ENCODE measurements at regions not wholly inside any gene's neighbourhood (a gene's known extent, or its start where the extent isn't known, plus 50 kb on each side); places are given as distances from the start of the nearest gene placed in this dataset.

DNA sequence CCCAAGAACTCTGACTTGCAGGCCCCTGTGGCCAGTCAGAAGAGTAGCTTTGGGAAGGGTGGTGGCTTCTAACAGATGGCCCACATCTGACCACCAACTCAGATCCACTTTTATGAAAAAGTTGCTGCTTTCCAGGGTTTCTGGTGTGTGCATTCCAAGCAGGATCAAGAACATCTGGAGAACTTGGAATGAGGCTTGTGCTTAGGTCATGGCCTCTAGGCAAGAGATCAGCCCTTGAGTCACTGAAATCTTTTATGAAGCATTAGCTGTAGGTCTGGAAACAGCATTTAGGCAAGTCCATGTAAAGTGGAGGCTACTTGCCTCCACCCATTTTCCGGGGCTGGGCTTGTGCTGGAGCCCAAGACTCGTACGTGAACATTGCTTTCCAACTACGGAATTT, 433.3 kb downstream of the SH3GL2 start:
- no peak for ATAC-seq
- no peak for DNase-seq (ENCODE audit: low spot score)
- intact Hi-C loops (cut with DNase I): no loop called here

DNA sequence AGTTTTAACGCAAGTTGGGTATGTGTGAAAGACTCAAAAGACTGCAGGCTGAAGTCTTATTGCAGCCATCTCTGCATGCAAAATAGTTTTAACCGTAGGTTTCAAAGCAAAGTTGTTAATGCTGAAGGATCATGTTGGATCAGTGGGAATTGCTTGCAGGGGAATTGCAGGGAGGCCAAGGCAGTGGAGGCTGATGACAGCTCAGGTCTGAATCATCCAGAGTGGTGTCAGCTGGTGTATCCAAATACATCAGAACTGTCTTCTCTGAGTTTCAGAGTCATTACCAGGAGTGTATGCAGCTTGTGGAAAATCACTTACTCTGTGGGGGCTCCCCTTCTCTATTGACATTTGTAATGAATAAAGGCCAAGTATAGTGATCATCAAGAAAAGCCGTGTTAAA, 435.7 kb downstream of the SH3GL2 start:
- DNase-seq (ENCODE audit: low spot score): no peak
- ATAC-seq: no peak
- intact Hi-C loops (cut with DNase I): no loop called here

DNA sequence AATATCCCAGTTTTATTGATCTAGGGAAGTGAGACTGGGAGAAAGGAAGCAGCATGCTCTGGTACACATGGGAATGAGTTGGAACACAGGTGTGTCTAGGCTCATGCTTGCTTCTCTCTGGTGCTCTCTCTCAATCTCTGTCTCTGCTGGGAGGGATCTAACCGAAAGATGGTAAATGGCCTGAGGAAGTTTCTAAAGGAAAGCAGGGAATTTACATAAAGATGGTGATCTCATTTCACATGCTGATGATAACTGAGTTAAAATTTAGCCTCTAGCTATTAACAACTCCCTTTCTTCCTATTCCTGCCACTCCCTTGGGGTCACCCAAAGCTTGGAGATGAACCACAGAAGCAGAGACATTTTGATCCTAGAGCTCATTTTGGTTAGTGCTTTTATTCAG, 436.2 kb downstream of the SH3GL2 start:
- ATAC-seq (no peak), DNase-seq (ENCODE audit: low spot score) (no peak)
- intact Hi-C loops (cut with DNase I): no loop called here

DNA sequence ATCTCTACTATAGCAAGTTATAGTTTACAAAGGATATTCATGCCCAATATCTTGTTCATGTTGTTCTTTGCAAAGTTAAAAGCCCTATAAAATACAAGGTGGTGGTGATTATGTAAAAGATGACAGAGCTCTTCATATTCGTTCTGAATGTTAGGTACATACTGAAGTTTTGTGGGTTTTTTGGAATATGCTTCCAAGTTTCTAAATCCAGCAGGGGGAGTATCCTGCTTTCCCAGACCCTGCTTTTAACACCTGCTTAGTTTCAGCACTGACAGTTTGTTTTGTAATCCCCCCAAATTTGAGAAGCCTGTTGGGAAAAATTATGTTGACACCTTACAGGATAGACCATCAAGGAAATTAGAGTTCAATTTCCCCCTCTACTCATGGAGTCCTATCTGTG, 438.3 kb downstream of the SH3GL2 start:
- no peak for DNase-seq (ENCODE audit: low spot score)
- ATAC-seq: no peak
- intact Hi-C loops (cut with DNase I): no loop called here

DNA sequence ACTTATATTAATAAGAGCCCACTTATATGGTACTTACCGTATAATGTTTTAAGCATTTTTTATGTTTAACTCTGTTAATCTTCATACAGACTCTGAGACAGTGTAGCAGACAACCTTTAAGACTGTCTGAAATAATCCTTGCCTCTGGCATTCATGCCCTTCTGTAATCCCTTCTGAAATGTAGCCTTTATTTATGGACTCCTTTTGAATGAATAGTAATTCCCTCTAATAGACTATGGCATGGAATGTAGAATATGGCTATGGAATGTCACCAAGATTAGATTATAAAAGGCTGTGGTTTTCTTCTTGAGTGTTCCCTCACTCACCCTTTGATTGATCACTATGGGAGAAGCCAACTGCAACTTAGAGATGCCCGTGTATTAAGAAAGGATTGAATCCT, 439.4 kb downstream of the SH3GL2 start:
- ATAC-seq (no peak), DNase-seq (ENCODE audit: low spot score) (no peak)
- intact Hi-C loops (cut with DNase I): no loop called here

DNA sequence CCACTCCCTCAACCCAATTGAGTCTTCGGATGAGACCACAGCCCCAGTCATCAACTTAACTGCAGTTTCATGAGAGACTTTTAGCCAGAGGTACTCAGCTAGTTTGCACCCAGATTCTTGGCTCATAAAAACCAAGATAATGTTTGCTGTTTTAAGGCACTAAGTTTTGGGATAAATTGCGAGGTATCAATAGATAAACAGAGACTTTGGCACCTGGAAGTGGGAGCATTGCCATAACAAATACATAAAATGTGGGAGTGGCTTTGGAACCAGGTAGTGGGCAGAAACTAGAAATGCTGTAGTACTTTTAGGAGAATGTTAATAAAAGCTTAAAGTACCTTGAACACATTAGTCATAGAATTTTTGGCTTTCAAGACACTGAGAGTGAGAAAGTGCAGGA, 439.8 kb downstream of the SH3GL2 start:
- ATAC-seq (no peak), DNase-seq (ENCODE audit: low spot score) (no peak)
- intact Hi-C loops (cut with DNase I): no loop called here

DNA sequence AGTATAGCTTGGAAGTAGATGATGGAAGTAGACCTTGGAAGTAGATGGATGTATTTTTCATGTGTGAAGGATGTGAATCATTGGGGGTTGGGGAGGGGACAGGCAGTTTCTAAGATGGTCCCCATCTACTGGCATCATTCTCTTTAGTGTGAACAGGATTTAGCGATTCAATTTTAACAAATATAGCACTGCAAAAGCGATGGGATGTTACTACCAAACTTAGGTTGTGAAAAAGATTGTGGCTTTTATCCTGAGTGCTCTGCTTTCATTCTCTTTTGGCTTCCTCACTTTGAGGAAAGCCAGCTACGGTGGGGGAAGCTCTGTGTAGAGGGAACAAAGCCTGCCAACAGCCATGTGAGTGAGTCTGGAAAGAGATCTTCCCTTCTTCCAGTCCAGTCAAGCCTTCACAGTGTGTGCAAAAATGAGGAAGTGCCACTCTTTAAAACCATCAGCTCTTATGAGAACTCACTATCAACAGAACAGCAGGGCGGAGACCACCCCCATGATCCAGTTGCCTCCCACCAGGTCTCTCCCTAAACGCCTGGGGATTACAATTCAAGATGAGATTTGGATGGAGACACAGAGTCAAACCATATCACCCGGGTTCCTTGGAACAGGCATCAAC, 441.4 kb downstream of the SH3GL2 start:
- intact Hi-C loops (cut with DNase I): no loop called here
- no peak for DNase-seq (ENCODE audit: low spot score)
- ATAC-seq: no peak

DNA sequence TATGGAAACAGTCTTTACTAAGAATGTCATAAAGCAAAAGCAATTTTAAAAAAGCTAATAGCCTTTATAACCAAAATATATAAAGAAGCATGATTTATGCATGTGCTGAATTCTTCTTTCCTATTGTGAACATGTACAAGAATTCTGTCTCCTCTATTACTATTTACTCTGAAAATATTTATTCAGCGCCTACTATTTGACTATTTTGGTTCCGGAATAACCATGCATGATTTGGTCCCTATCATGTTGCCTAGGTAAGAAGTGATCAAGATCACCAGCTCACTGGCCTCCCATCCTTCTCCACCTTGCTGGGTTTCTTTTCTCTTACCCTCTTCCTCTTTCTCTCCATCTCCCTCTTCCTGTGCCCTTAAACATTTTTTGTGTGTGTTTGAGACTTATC, 443.8 kb downstream of the SH3GL2 start:
- intact Hi-C loops (cut with DNase I): no loop called here
- DNase-seq (ENCODE audit: low spot score) (no peak), ATAC-seq (no peak)

DNA sequence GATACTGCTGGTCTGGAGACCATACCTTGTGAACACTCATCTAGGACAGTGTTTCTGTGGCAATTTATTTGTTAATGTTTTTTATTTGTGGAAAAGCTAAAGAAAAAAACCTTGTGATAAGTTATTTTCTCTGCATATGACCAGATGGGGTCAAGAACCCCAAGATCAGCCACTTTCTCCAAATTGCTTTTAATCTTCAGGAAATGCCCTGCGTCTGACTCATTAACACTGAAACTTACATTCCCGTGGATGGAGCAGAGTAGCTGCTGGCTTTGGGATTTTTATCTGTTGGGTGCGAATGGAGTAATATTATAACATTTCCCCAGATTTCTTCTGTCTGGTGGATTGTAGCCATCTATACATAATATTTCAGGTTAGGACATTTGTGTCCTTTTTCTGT, 444.5 kb downstream of the SH3GL2 start:
- intact Hi-C loops (cut with DNase I): no loop called here
- no peak for DNase-seq (ENCODE audit: low spot score)
- no peak for ATAC-seq

DNA sequence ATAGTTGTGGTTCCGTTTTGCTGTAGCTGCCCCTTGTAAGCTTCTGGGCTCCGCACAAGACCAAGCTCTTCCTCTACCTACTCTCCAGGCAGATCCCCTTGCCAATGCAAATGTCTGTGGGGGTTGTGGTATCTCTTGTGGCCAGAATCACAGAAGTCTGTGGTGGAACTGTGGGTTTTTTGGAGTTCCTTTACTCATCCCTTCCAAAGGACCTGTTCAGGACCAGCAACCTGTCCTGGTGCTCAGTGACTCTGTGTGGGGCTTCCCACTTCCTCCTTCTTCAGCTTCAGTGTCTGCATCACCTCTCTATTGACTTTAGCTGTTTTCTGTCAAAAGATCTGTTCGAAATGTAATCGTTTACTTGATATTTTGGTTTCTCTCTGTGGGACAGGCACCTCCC, 441.3 kb upstream of the ADAMTSL1 start:
- intact Hi-C loops (cut with DNase I): no loop called here
- ATAC-seq: no peak

DNA sequence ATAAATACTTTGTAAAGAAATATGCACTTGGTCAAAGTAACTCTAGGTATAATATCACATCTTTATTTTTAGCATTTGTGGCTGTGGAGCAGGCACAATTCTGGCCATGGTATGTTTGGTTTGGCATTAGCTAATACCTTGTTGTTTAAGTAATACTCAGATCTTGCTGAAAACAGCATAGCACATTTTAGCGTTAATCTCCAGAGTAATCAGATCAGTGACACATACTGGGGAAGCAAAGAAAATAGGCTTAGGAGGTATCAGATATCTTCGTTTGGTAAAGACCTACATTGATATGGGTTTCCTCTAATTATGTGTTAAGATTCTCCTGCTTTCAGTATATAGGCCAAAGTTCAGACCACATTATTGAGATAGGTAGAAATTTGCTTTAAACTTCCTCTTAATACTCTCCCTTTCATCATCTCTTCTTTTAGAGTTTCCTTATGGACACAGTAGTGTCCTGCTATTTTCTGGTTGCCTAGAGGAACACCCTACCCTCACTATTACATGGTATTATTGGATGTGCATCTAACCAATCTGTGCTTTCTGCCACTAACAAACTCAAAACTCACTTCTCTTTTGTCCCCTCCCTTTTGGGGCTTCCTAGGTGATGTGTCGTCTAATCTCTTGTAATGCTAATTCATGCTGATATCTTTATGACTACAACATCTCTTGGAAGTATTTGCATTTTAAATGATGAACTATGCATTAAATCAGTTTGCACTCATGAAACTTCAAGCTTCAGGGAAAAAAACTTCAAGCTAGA, 437.3 kb upstream of the ADAMTSL1 start:
- intact Hi-C loops (cut with DNase I): no loop called here
- DNase-seq (ENCODE audit: low spot score) (no peak), ATAC-seq (no peak)

More for the DNA sequence above, 441.3 kb upstream of the ADAMTSL1 start:
- no peak for DNase-seq (ENCODE audit: low spot score)

DNA sequence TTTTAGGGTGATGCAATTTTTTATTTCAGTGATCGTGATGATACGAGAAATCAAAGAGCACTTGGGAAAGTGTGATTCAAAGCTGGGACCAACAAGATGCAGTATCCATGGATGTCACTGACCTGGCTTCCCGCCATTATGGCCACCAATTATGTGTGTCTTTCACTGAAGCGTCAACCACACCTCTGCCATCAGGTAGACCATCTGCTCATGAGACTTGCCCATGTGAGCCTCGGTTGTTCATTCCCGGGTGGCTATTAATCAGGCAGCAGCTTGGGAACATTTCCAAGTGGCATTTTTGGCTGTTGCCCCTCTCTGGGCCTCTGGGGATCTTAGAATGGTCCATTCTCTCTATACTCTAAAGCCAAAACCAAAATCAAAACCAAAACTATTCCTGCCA, 436.0 kb upstream of the ADAMTSL1 start:
- DNase-seq (ENCODE audit: low spot score): no peak
- intact Hi-C loops (cut with DNase I): no loop called here
- no peak for ATAC-seq

DNA sequence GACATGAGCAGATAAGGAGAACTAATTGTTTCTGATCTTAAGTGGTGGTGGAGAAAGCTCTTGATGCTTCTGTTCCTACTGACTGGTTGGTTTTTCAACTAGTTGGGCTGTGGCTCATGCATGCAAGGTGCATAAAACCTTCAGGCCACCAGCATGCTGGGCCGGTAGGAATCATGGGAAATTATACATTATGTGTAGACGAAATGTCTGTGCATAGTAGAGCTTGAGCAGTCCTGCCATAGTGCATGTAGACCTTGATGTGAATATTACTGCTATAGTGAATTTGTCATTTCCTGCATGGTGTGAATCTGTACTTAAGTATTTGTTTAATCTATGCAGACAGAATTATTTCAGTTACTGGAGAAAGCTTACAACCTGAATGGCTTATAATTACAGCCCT, 433.6 kb upstream of the ADAMTSL1 start:
- no peak for ATAC-seq
- no peak for DNase-seq (ENCODE audit: low spot score)
- intact Hi-C loops (cut with DNase I): no loop called here

DNA sequence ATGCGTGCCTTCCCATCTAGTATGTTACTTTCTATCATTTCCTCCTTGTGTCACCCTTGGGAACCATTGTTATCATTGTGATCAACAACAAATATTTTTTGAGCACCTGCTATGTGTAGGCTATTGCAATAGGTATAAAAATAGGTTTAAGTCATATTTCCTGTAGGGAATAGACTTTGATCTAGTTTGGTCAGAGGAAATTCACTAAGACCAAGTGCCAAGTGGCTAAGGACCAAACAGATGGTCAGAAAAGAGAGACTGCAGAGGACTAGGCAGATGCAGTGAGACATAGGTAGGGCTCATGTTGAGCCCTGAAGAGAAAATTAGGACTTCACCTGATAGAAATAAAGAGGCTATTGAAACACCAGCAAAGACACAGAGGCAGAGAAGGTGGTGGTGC, 430.0 kb upstream of the ADAMTSL1 start:
- no peak for ATAC-seq
- no peak for DNase-seq (ENCODE audit: low spot score)
- intact Hi-C loops (cut with DNase I): no loop called here

DNA sequence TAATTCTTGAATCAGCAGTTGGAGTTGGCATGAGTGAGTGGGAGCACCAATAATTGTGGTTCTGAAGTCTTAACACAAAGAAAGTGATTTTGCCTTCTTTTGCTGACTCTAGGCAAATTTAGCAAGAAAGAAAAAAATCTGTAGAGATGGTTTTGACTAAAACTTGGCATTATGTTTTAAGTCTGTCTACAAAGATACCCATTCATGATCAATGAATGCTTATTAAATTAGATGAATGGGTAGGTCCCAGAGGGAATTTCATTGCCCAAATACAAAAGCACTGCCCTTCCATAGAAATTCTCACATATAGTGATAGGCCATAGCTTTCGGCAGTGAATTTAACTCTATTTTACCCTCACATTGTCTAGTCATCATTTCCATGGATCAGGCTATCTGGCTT, 428.6 kb upstream of the ADAMTSL1 start:
- ATAC-seq (no peak), DNase-seq (ENCODE audit: low spot score) (no peak)
- intact Hi-C loops (cut with DNase I): no loop called here

DNA sequence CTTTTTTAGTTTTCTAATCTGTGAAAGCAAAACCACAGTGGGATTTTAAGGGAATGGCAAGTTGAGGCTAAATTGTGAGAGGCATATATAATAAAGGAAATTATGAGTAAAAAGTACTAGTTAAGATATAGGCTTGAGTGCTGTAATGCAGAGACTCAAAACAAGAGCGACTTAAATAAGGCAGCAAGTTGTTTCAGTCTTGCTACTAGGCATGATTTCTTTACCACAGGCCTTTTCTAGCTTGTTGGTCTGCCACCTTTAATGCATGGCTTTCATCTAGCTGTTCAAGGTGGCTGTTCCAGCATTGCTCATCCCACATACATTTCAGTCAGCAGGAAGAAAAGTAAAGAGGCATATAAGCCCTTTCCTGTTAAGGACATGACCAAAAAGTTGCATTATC, 427.9 kb upstream of the ADAMTSL1 start:
- intact Hi-C loops (cut with DNase I): no loop called here
- no peak for ATAC-seq

DNA sequence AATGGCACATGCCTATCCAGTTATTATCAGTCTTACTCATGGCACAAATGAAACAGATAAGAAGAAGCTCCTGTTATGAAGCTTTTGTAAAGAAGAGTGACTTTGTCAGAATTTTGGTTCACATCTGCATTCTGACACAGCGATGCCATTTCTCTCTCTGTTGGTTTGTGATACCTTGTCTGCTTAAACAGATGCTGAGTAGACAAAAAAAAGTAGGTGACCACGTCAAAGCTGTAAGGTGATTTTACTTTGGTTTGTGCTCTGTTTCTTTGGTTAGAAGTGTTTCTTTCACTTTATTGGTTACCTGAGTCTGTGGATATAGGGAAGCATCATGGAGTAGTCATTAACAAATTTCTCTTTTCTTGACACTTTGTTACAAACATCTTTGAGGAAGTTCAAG, 422.3 kb upstream of the ADAMTSL1 start:
- intact Hi-C loops (cut with DNase I): no loop called here
- DNase-seq (ENCODE audit: low spot score) (no peak), ATAC-seq (no peak)

More for the DNA sequence above, 427.9 kb upstream of the ADAMTSL1 start:
- DNase-seq (ENCODE audit: low spot score): no peak

DNA sequence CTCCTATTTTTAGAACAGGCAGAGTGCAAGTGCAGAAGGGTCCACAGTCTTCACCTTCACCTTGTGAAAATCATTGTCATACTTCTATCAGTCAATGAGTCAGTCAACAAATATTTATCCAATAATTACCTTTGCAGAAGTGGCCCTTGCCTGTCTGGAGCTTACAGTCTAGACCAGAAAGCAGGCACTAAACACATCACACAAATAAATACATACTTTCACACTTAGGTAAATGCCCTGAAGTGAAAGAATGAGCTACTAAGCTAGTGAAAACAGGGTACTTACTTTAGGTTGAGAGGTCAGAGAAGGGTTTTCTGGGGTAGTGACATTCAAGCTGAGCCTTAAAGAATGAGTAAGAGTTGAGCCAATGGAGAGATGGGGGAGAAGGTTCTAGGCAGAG, 421.9 kb upstream of the ADAMTSL1 start:
- ATAC-seq: no peak
- intact Hi-C loops (cut with DNase I): no loop called here
- DNase-seq (ENCODE audit: low spot score): no peak

DNA sequence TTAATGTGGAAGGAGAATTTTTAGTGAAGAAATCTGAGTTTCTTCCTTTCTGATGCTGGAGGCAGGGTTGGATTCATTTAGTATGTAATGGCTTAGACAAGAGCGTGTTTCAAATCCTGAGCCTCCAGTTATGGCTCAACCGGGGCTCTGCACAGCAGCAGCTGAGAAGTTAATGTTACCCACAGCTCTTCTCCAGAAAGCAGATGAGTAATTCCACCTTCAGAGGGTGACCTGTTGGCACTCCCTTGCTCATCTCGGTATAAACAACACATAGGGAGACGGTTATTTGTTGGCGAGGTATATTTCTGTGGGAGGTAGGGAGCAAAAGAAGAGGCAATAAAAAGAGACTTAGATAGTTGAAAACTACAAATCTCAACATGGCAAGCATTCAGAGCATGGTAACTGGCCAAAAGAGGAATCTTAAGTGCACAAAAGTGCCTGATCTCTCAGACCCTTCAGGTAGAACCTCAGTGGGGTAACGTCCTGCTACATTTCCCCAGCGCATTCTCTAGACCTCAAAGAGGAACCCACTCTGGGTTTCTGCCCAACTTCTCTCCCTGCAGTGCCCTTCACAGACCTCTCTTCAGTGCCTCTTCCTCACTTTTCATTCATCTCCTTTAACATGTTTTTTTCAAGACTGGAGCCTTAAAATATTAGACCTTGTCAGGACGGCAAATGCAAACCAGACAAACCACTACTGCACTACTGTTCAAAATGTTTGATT, 417.5 kb upstream of the ADAMTSL1 start:
- DNase-seq (ENCODE audit: low spot score) (no peak), ATAC-seq (no peak)
- intact Hi-C loops (cut with DNase I): no loop called here

DNA sequence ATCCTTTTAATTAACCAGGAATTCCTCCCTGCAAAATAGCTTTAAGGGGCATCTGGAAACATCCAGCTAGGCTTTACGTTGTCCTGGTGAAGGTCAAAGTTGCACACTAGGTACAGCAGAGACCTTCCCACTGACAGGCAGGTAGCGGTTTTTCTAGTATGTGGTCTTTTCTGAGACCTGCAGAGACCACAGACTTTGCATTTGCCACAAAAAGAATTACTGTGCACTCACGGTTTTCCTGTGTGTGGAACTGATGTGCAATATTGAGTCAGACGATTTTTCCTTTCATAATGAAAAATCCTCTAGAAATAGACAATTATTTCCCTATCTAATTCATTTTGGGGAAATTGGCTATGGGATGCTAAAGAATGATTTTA, 417.0 kb upstream of the ADAMTSL1 start:
- intact Hi-C loops (cut with DNase I): no loop called here
- DNase-seq (ENCODE audit: low spot score): no peak
- ATAC-seq: no peak

Data from sciatic nerve (tissue), 2 donors.